IMR-90 (cell line): ENCODE measurements at regions not wholly inside any gene's neighbourhood (a gene's known extent, or its start where the extent isn't known, plus 50 kb on each side); places are given as distances from the start of the nearest gene placed in this dataset.

ENCODE experiments used
- ATAC-seq: fragments of 200-7000 bp; cut with Tn5 transposase; 2 replicates; pipeline ENCODE4 v1.9.1; 2020; ENCODE audit warnings: low read depth, mild to moderate bottlenecking, moderate library complexity
- BruUV-seq: library from RNA; stranded (reverse); fragments of 400-500 nt; replicated peaks from 2 replicates; lab custom pipeline; 2021; lab: Mats Ljungman, UMichigan
- CTCF ChIA-PET: fragments of 300-600 bp; formaldehyde crosslinking; extraction: SDS; loops from one replicate; lab custom pipeline; 2021; ENCODE audit warnings: antibody characterized with exemption; lab: Yijun Ruan, JAX
- POLR2A ChIA-PET: fragments of 300-600 bp; sonication (Branson Sonifier 250); formaldehyde crosslinking; loops from one replicate; lab custom pipeline; 2022; ENCODE audit warnings: antibody characterized with exemption; ENCODE audit not compliant: unreplicated experiment; lab: Charles Lee
- DNase-seq: peaks from one replicate; pipeline ENCODE4 v3.0.0; 2013
- H2AFZ ChIP-seq: replicated peaks from 2 replicates; pipeline ENCODE3; 2013; ENCODE audit warnings: low read length, mild to moderate bottlenecking; ENCODE audit not compliant: poor library complexity
- H2AK5ac ChIP-seq: 2 replicates; pipeline ENCODE4 v1.6.1; 2013; ENCODE audit warnings: low read depth, low read length, inconsistent platforms
- H2AK9ac ChIP-seq: replicated peaks from 2 replicates; pipeline ENCODE3; 2013; ENCODE audit warnings: mild to moderate bottlenecking, low read depth, low read length, moderate library complexity; ENCODE audit not compliant: poor library complexity
- H2BK120ac ChIP-seq: 2 replicates; pipeline ENCODE4 v1.6.1; 2013; ENCODE audit warnings: low read depth, low read length, inconsistent platforms
- H2BK15ac ChIP-seq: 3 replicates; pipeline ENCODE4 v1.6.1; 2013; ENCODE audit warnings: low read depth, low read length, inconsistent platforms
- H2BK20ac ChIP-seq: 2 replicates; pipeline ENCODE4 v1.6.1; 2013; ENCODE audit warnings: low read depth, mild to moderate bottlenecking, inconsistent platforms, low read length, moderate library complexity
- H2BK5ac ChIP-seq: 2 replicates; pipeline ENCODE4 v1.6.1; 2013; ENCODE audit warnings: mild to moderate bottlenecking, low read depth, low read length, inconsistent platforms; ENCODE audit not compliant: poor library complexity, severe bottlenecking
- H3K14ac ChIP-seq: replicated peaks from 2 replicates; pipeline ENCODE4 v1.6.1; 2013; ENCODE audit warnings: low read depth, low read length, inconsistent platforms
- H3K18ac ChIP-seq: 2 replicates; pipeline ENCODE4 v1.6.1; 2013; ENCODE audit warnings: low read depth, low read length, control low read depth
- H3K23ac ChIP-seq: 2 replicates; pipeline ENCODE4 v1.6.1; 2013; ENCODE audit warnings: low read depth, low read length, inconsistent platforms
- H3K27ac ChIP-seq: 2 replicates; pipeline ENCODE4 v1.5.1; 2013; ENCODE audit warnings: mild to moderate bottlenecking, control low read depth, low read length; ENCODE audit not compliant: insufficient read depth
- H3K27me3 ChIP-seq: 2 replicates; pipeline ENCODE4 v1.6.1; 2013; ENCODE audit warnings: low read length; ENCODE audit not compliant: control insufficient read depth, insufficient read depth
- H3K36me3 ChIP-seq: 2 replicates; pipeline ENCODE4 v1.6.1; 2013; ENCODE audit warnings: low read length, mixed read lengths; ENCODE audit not compliant: control insufficient read depth, insufficient read depth
- H3K4ac ChIP-seq: 2 replicates; pipeline ENCODE4 v1.6.1; 2013; ENCODE audit warnings: low read depth, low read length, inconsistent platforms
- H3K4me1 ChIP-seq: 2 replicates; pipeline ENCODE4 v1.6.1; 2013; ENCODE audit warnings: low read length, mixed read lengths; ENCODE audit not compliant: control insufficient read depth, insufficient read depth
- H3K4me2 ChIP-seq: 2 replicates; pipeline ENCODE4 v1.6.1; 2013; ENCODE audit warnings: low read depth, mild to moderate bottlenecking, control low read depth, low read length, moderate library complexity
- H3K4me3 ChIP-seq: 2 replicates; pipeline ENCODE4 v1.5.1; 2013; ENCODE audit warnings: low read depth, mild to moderate bottlenecking, control low read depth, low read length, moderate library complexity; ENCODE audit not compliant: insufficient read depth
- H3K56ac ChIP-seq: 2 replicates; pipeline ENCODE4 v1.6.1; 2013; ENCODE audit warnings: low read length, inconsistent platforms; ENCODE audit not compliant: insufficient read depth; ENCODE audit errors: extremely low read depth
- H3K79me1 ChIP-seq, 2 experiments: 2 replicates each; pipeline ENCODE4 v1.6.1; 2013; ENCODE audit warnings: low read length in 2 of 2, inconsistent platforms in 1 of 2, low read depth in 1 of 2
- H3K9ac ChIP-seq: 2 replicates; pipeline ENCODE4 v1.6.1; 2013; ENCODE audit warnings: low read depth, low read length, control low read depth
- H3K9me1 ChIP-seq: 2 replicates; pipeline ENCODE4 v1.6.1; 2013; ENCODE audit warnings: low read length, inconsistent platforms; ENCODE audit not compliant: insufficient read depth
- H3K9me3 ChIP-seq: 2 replicates; pipeline ENCODE4 v1.6.1; 2013; ENCODE audit warnings: low read length; ENCODE audit not compliant: control insufficient read depth, insufficient read depth
- H4K20me1 ChIP-seq: 2 replicates; pipeline ENCODE4 v1.6.1; 2013; ENCODE audit warnings: low read length, inconsistent platforms; ENCODE audit not compliant: insufficient read depth
- H4K5ac ChIP-seq: 2 replicates; pipeline ENCODE4 v1.6.1; 2013; ENCODE audit warnings: mild to moderate bottlenecking, low read depth, low read length, control low read depth
- H4K8ac ChIP-seq, 2 experiments: 2 replicates each; pipeline ENCODE4 v1.6.1; 2013; ENCODE audit warnings: low read depth in 2 of 2, low read length in 2 of 2, control low read depth in 1 of 2, inconsistent platforms in 1 of 2
- H4K91ac ChIP-seq: 2 replicates; pipeline ENCODE4 v1.6.1; 2013; ENCODE audit warnings: low read depth, low read length, inconsistent platforms; ENCODE audit not compliant: insufficient read depth
- NFE2L2 ChIP-seq: fragments of 150-350 bp; IDR thresholded peaks from 2 replicates; pipeline ENCODE4 v1.6.1; 2016; ENCODE audit warnings: low read depth, mild to moderate bottlenecking, low read length
- POLR2A ChIP-seq: IDR thresholded peaks from 2 replicates; pipeline ENCODE4 v1.6.1; 2012; ENCODE audit warnings: mild to moderate bottlenecking, low read depth, low read length
- RAD21 ChIP-seq: IDR thresholded peaks from 2 replicates; pipeline ENCODE4 v1.6.1; 2012; ENCODE audit warnings: low read length, improper control_type of control experiment
- RFX5 ChIP-seq: IDR thresholded peaks from 2 replicates; pipeline ENCODE4 v1.8.0; 2012; ENCODE audit warnings: low read depth, mild to moderate bottlenecking, low read length, moderate library complexity
- WGBS, 2 experiments: methylation state at CpG; one replicate each; pipeline versions ENCODE4 v1.1.5 to v1.1.7; 2013; ENCODE audit warnings: missing lambda C conversion rate in 2 of 2; ENCODE audit not compliant: insufficient read length in 1 of 2; ENCODE audit errors: extremely low coverage in 2 of 2; 5-methylcytosine and 5-hydroxymethylcytosine counted together
- dilution Hi-C: fragments of 300-500 bp; cut with HindIII; formaldehyde crosslinking; loops from one replicate; pipeline ENCODE4 v1.14.3; 2018; ENCODE audit warnings: low sequenced_read_pairs; ENCODE audit not compliant: unreplicated experiment
- in situ Hi-C: fragments of 300-500 bp; cut with MboI; formaldehyde crosslinking; loops from 3 replicates; pipeline ENCODE4 v1.14.3; 2019; ENCODE audit warnings: low sequenced_read_pairs, inconsistent platforms, mixed read lengths
- intact Hi-C: fragments of 100-400 bp; cut with micrococcal nuclease; formaldehyde crosslinking; loops from 2 replicates; pipeline ENCODE4 v1.10.0; 2022
- TF ChIP-seq, protein P1 (sequence below): fragments of 150-350 bp; IDR thresholded peaks from 2 replicates; pipeline ENCODE4 v1.6.1; 2017; ENCODE audit warnings: mild to moderate bottlenecking, antibody characterized with exemption, low read length, low read depth

DNA sequence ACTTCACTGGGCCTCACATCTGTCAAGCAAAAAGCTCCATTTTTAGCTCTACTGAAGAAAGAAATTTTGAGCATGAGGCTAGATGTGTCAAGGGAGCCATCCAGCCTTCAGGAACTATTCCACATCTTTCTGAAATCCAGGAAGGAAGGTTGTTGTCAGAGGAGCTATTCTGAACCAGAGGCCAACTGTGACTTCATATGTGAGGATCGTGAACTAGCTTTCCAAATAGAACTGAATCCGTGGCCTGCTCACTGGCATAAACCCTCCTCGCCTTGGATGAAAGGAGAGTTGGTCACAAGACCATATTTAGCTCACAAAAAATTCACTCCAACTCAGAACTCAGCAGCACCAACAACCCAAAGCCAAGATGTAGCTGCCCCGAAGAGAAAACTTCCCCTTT lies 195.8 kb downstream of the FOXO1 start:
- dilution Hi-C loops (no loop called here), intact Hi-C loops (no loop called here), in situ Hi-C loops (no loop called here)
- no peak overlapping the region for H2AK9ac ChIP-seq
- H2BK5ac ChIP-seq = no peak overlapping the region
- H3K9me1 ChIP-seq = no peaks in the 10 kb centered on the region
- no peak overlapping the region for H4K8ac ChIP-seq
- H3K4me2 ChIP-seq = no peak overlapping the region
- BruUV-seq = no TSS peak
- no peak overlapping the region for H3K9ac ChIP-seq
- no peak overlapping the region for H2AFZ ChIP-seq
- H3K18ac ChIP-seq = no peak overlapping the region
- no peak overlapping the region for H4K5ac ChIP-seq
- H3K4me1 ChIP-seq = no peaks in the 10 kb centered on the region
- no peak for TF ChIP-seq RFX5
- TF ChIP-seq NFE2L2 = no peak
- TF ChIP-seq, protein P1, sequence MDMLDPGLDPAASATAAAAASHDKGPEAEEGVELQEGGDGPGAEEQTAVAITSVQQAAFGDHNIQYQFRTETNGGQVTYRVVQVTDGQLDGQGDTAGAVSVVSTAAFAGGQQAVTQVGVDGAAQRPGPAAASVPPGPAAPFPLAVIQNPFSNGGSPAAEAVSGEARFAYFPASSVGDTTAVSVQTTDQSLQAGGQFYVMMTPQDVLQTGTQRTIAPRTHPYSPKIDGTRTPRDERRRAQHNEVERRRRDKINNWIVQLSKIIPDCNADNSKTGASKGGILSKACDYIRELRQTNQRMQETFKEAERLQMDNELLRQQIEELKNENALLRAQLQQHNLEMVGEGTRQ = no peak
- no peak for TF ChIP-seq RAD21
- TF ChIP-seq POLR2A = no peak
- no peak for DNase-seq
- H3K56ac ChIP-seq = no peak overlapping the region
- no CpG with 5 or more reads among the region's 4 CpGs for WGBS, 2 experiments
- H2AK5ac ChIP-seq = no peak overlapping the region
- H3K79me1 ChIP-seq = no peaks in the 10 kb centered on the region
- no peak overlapping the region for H2BK20ac ChIP-seq
- ChIA-PET CTCF (no interaction called here), POLR2A (no interaction called here)
- no peaks in the 10 kb centered on the region for H4K20me1 ChIP-seq
- H2BK15ac ChIP-seq = no peak overlapping the region
- H3K23ac ChIP-seq = no peak overlapping the region
- H3K36me3 ChIP-seq = no peaks in the 10 kb centered on the region
- H3K4ac ChIP-seq = no peak overlapping the region
- no peak overlapping the region for H2BK120ac ChIP-seq
- H3K9me3 ChIP-seq = peaks cover 2% of the 10 kb centered on the region
- ATAC-seq = no peak
- H3K4me3 ChIP-seq = no peak overlapping the region
- H3K27me3 ChIP-seq = no peaks in the 10 kb centered on the region
- no peak overlapping the region for H3K14ac ChIP-seq
- no peak overlapping the region for H4K91ac ChIP-seq
- H3K27ac ChIP-seq = no peak overlapping the region
